GM23338 (cell line): ENCODE measurements at regions not wholly inside any gene's neighbourhood (a gene's known extent, or its start where the extent isn't known, plus 50 kb on each side); places are given as distances from the start of the nearest gene placed in this dataset.

Experiments
- ATAC-seq: fragments of 200-7000 bp; cut with Tn5 transposase; 3 replicates; pipeline ENCODE4 v1.9.1; 2020
- DNase-seq: peaks from one replicate; pipeline ENCODE4 v3.0.0-alpha.2; 2015; ENCODE audit warnings: low spot score
- H2AFZ ChIP-seq: fragments of 200-600 bp; sonication (generic); 2 replicates; pipeline ENCODE4 v1.8.0; 2016; ENCODE audit warnings: antibody characterized with exemption, mild to moderate bottlenecking, moderate library complexity
- H3F3A ChIP-seq: fragments of 200-600 bp; sonication (generic); replicated peaks from 2 replicates; pipeline ENCODE4 v1.8.0; 2017; ENCODE audit warnings: antibody characterized with exemption, mixed run types, low read depth
- H3K27ac ChIP-seq: fragments of 200-600 bp; sonication (generic); 2 replicates; pipeline ENCODE4 v1.6.1; 2016; ENCODE audit warnings: low read depth
- H3K27me3 ChIP-seq: fragments of 200-600 bp; sonication (generic); 2 replicates; pipeline ENCODE4 v1.8.0; 2016; ENCODE audit warnings: mild to moderate bottlenecking, mixed run types, moderate library complexity; ENCODE audit not compliant: insufficient read depth
- H3K36me3 ChIP-seq: fragments of 200-600 bp; sonication (generic); 2 replicates; pipeline ENCODE4 v1.8.0; 2016; ENCODE audit warnings: mild to moderate bottlenecking; ENCODE audit not compliant: insufficient read depth
- H3K4me1 ChIP-seq: fragments of 200-600 bp; sonication (generic); 2 replicates; pipeline ENCODE4 v1.8.0; 2016; ENCODE audit warnings: mild to moderate bottlenecking, moderate library complexity; ENCODE audit not compliant: insufficient read depth
- H3K4me2 ChIP-seq: fragments of 200-600 bp; sonication (generic); 2 replicates; pipeline ENCODE4 v1.7.1; 2017; ENCODE audit warnings: mixed run types
- H3K4me3 ChIP-seq: fragments of 200-600 bp; sonication (generic); 2 replicates; pipeline ENCODE4 v1.6.1; 2016; ENCODE audit warnings: mixed run types
- H3K79me2 ChIP-seq: fragments of 200-600 bp; sonication (generic); replicated peaks from 2 replicates; pipeline ENCODE4 v1.8.0; 2017; ENCODE audit warnings: mild to moderate bottlenecking; ENCODE audit not compliant: insufficient read depth
- H3K9me2 ChIP-seq: fragments of 200-600 bp; sonication (generic); 2 replicates; pipeline ENCODE4 v1.8.0; 2017; ENCODE audit not compliant: insufficient read depth
- H4K20me1 ChIP-seq: fragments of 200-600 bp; sonication (generic); replicated peaks from 2 replicates; pipeline ENCODE4 v1.8.0; 2017; ENCODE audit warnings: mild to moderate bottlenecking; ENCODE audit not compliant: insufficient read depth
- H3K27ac Mint-ChIP-seq: 2 replicates; pipeline ENCODE4 v1.8.0; 2020; ENCODE audit warnings: inconsistent platforms, mild to moderate bottlenecking, moderate library complexity, mixed read lengths
- H3K27me3 Mint-ChIP-seq: 3 replicates; pipeline ENCODE4 v1.8.0; 2022; ENCODE audit warnings: low read depth, mild to moderate bottlenecking, moderate library complexity, mixed read lengths, inconsistent platforms; ENCODE audit not compliant: insufficient read depth, poor library complexity
- H3K36me3 Mint-ChIP-seq: 3 replicates; pipeline ENCODE4 v1.8.0; 2021; ENCODE audit warnings: low read depth, mild to moderate bottlenecking, inconsistent platforms, moderate library complexity, mixed read lengths
- H3K4me1 Mint-ChIP-seq: 3 replicates; pipeline ENCODE4 v1.8.0; 2020; ENCODE audit warnings: mild to moderate bottlenecking, inconsistent platforms, mixed read lengths
- H3K4me3 Mint-ChIP-seq: 3 replicates; pipeline ENCODE4 v1.8.0; 2021; ENCODE audit warnings: moderate library complexity, mild to moderate bottlenecking, inconsistent platforms, mixed read lengths
- H3K9me3 Mint-ChIP-seq: 3 replicates; pipeline ENCODE4 v1.8.0; 2020; ENCODE audit warnings: moderate library complexity, mild to moderate bottlenecking, inconsistent platforms, mixed read lengths
- CREB1 ChIP-seq: fragments of 250-450 bp; sonication (Bioruptor Pico); IDR thresholded peaks from 2 replicates; pipeline ENCODE4 v1.5.0; 2020; ENCODE audit warnings: low read depth, mild to moderate bottlenecking, moderate library complexity
- EZH2 ChIP-seq: fragments of 200-600 bp; sonication (generic); IDR thresholded peaks from one replicate; pipeline ENCODE4 v1.8.0; 2017; ENCODE audit warnings: antibody characterized with exemption, mild to moderate bottlenecking, low read depth; ENCODE audit not compliant: unreplicated experiment
- EZH2phosphoT487 ChIP-seq: fragments of 200-600 bp; sonication (generic); IDR thresholded peaks from one replicate; pipeline ENCODE4 v1.8.1; 2018; ENCODE audit warnings: antibody characterized with exemption; ENCODE audit not compliant: unreplicated experiment
- JUNB ChIP-seq: IDR thresholded peaks from one replicate; pipeline ENCODE4 v1.6.1; 2016; ENCODE audit warnings: antibody characterized with exemption; ENCODE audit not compliant: unreplicated experiment
- NANOG ChIP-seq: IDR thresholded peaks from 2 replicates; pipeline ENCODE4 v1.6.1; 2016; ENCODE audit warnings: antibody characterized with exemption, borderline replicate concordance
- POLR2AphosphoS5 ChIP-seq: IDR thresholded peaks from 2 replicates; pipeline ENCODE4 v1.6.1; 2016; ENCODE audit warnings: antibody characterized with exemption, low read depth
- STAT1 ChIP-seq: IDR thresholded peaks from one replicate; pipeline ENCODE4 v1.6.1; 2016; ENCODE audit warnings: antibody characterized with exemption; ENCODE audit not compliant: unreplicated experiment
- ZNF114 ChIP-seq: fragments of 250-450 bp; sonication (Bioruptor Pico); IDR thresholded peaks from 2 replicates; pipeline ENCODE4 v1.5.0; 2020; ENCODE audit warnings: mild to moderate bottlenecking, moderate library complexity
- ZNF331 ChIP-seq: fragments of 250-450 bp; sonication (Bioruptor Pico); IDR thresholded peaks from 2 replicates; pipeline ENCODE4 v1.5.0; 2020; ENCODE audit warnings: low read depth, mild to moderate bottlenecking, moderate library complexity
- TF ChIP-seq, protein P1 (sequence below): IDR thresholded peaks from 2 replicates; pipeline ENCODE4 v1.6.1; 2016; ENCODE audit warnings: antibody characterized with exemption
- TF ChIP-seq, protein P2 (sequence below): fragments of 250-450 bp; sonication (Bioruptor Pico); IDR thresholded peaks from 2 replicates; pipeline ENCODE4 v1.5.0; 2020; ENCODE audit warnings: mild to moderate bottlenecking, moderate library complexity
- TF ChIP-seq, protein P3 (sequence below), 2 experiments: fragments of 200-600 bp in 1 of 2; sonication (generic) in 1 of 2; conservative IDR thresholded peaks; 2 replicates each; pipeline versions ENCODE4 v1.5.1 to v1.6.1; 2016 to 2017; ENCODE audit warnings: antibody characterized with exemption in 2 of 2, low read depth in 2 of 2, mild to moderate bottlenecking in 2 of 2, moderate library complexity in 1 of 2
- TF ChIP-seq, protein P4 (sequence below): IDR thresholded peaks from one replicate; pipeline ENCODE4 v1.6.1; 2018; ENCODE audit warnings: antibody characterized with exemption; ENCODE audit not compliant: unreplicated experiment

DNA sequence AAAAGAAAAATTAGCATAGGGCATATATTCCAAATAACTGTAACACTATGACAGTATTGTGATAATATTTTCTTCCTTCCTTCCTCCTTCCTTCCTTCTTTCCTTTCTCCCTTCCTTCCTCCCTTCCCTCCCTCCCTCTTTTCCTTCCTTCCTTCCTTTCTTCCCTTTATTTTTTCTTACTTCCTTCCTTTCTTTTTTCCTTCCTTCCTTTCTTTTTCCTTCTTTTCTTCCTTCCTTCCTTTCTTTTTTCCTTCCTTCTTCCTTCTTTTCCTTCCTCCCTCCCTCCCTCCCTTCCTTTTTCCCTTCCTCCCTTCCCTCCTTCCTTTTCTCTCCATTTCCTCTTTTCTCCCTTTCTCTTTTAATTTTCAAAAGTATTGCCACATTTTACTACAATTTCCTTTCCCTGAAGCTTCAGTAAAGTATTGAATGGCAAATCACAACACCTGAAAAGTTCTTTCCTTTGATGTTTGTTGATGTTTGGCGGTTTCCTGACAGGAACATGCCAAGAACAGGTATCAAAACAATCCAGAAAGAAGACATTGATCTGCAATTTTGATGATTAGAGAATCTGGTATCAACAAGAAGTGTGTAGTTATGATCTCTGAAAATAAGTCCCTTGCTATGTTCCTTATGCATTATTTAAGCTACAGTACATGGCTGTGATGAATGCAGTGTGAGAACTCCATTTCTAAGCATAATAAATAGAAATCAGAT, 253.1 kb upstream of the EDIL3 start:
- H3K4me2 ChIP-seq = no peak overlapping the region
- H3K27me3 ChIP-seq = no peaks in the 10 kb centered on the region
- H2AFZ ChIP-seq = no peak overlapping the region
- H3K36me3 ChIP-seq = no peaks in the 10 kb centered on the region
- Mint-ChIP-seq H3K9me3 (no peaks in the 10 kb centered on the region), H3K36me3 (no peaks in the 10 kb centered on the region), H3K27me3 (no peaks in the 10 kb centered on the region), H3K4me3 (no peak overlapping the region), H3K27ac (no peak overlapping the region), H3K4me1 (peaks cover 8% of the 10 kb centered on the region; the same call in 1 of the 3 replicates)
- no peaks in the 10 kb centered on the region for H3K79me2 ChIP-seq
- DNase-seq (no peak), ATAC-seq (no peak)
- no peaks in the 10 kb centered on the region for H3K9me2 ChIP-seq
- TF ChIP-seq NANOG = no peak
- TF ChIP-seq, protein P1, sequence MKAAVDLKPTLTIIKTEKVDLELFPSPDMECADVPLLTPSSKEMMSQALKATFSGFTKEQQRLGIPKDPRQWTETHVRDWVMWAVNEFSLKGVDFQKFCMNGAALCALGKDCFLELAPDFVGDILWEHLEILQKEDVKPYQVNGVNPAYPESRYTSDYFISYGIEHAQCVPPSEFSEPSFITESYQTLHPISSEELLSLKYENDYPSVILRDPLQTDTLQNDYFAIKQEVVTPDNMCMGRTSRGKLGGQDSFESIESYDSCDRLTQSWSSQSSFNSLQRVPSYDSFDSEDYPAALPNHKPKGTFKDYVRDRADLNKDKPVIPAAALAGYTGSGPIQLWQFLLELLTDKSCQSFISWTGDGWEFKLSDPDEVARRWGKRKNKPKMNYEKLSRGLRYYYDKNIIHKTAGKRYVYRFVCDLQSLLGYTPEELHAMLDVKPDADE = no peak
- TF ChIP-seq POLR2AphosphoS5 = no peak
- TF ChIP-seq, protein P2, sequence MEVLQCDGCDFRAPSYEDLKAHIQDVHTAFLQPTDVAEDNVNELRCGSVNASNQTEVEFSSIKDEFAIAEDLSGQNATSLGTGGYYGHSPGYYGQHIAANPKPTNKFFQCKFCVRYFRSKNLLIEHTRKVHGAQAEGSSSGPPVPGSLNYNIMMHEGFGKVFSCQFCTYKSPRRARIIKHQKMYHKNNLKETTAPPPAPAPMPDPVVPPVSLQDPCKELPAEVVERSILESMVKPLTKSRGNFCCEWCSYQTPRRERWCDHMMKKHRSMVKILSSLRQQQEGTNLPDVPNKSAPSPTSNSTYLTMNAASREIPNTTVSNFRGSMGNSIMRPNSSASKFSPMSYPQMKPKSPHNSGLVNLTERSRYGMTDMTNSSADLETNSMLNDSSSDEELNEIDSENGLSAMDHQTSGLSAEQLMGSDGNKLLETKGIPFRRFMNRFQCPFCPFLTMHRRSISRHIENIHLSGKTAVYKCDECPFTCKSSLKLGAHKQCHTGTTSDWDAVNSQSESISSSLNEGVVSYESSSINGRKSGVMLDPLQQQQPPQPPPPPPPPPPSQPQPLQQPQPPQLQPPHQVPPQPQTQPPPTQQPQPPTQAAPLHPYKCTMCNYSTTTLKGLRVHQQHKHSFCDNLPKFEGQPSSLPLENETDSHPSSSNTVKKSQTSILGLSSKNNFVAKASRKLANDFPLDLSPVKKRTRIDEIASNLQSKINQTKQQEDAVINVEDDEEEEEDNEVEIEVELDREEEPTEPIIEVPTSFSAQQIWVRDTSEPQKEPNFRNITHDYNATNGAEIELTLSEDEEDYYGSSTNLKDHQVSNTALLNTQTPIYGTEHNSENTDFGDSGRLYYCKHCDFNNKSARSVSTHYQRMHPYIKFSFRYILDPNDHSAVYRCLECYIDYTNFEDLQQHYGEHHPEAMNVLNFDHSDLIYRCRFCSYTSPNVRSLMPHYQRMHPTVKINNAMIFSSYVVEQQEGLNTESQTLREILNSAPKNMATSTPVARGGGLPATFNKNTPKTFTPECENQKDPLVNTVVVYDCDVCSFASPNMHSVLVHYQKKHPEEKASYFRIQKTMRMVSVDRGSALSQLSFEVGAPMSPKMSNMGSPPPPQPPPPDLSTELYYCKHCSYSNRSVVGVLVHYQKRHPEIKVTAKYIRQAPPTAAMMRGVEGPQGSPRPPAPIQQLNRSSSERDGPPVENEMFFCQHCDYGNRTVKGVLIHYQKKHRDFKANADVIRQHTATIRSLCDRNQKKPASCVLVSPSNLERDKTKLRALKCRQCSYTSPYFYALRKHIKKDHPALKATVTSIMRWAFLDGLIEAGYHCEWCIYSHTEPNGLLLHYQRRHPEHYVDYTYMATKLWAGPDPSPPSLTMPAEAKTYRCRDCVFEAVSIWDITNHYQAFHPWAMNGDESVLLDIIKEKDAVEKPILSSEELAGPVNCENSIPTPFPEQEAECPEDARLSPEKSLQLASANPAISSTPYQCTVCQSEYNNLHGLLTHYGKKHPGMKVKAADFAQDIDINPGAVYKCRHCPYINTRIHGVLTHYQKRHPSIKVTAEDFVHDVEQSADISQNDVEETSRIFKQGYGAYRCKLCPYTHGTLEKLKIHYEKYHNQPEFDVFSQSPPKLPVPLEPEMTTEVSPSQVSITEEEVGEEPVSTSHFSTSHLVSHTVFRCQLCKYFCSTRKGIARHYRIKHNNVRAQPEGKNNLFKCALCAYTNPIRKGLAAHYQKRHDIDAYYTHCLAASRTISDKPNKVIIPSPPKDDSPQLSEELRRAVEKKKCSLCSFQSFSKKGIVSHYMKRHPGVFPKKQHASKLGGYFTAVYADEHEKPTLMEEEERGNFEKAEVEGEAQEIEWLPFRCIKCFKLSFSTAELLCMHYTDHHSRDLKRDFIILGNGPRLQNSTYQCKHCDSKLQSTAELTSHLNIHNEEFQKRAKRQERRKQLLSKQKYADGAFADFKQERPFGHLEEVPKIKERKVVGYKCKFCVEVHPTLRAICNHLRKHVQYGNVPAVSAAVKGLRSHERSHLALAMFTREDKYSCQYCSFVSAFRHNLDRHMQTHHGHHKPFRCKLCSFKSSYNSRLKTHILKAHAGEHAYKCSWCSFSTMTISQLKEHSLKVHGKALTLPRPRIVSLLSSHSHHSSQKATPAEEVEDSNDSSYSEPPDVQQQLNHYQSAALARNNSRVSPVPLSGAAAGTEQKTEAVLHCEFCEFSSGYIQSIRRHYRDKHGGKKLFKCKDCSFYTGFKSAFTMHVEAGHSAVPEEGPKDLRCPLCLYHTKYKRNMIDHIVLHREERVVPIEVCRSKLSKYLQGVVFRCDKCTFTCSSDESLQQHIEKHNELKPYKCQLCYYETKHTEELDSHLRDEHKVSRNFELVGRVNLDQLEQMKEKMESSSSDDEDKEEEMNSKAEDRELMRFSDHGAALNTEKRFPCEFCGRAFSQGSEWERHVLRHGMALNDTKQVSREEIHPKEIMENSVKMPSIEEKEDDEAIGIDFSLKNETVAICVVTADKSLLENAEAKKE (CRISPR knock-in tag) = no peak
- TF ChIP-seq EZH2 = no peak
- TF ChIP-seq ZNF331 (CRISPR knock-in tag) = no peak
- TF ChIP-seq CREB1 (CRISPR knock-in tag) = no peak
- TF ChIP-seq, protein P3, sequence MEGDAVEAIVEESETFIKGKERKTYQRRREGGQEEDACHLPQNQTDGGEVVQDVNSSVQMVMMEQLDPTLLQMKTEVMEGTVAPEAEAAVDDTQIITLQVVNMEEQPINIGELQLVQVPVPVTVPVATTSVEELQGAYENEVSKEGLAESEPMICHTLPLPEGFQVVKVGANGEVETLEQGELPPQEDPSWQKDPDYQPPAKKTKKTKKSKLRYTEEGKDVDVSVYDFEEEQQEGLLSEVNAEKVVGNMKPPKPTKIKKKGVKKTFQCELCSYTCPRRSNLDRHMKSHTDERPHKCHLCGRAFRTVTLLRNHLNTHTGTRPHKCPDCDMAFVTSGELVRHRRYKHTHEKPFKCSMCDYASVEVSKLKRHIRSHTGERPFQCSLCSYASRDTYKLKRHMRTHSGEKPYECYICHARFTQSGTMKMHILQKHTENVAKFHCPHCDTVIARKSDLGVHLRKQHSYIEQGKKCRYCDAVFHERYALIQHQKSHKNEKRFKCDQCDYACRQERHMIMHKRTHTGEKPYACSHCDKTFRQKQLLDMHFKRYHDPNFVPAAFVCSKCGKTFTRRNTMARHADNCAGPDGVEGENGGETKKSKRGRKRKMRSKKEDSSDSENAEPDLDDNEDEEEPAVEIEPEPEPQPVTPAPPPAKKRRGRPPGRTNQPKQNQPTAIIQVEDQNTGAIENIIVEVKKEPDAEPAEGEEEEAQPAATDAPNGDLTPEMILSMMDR (conservative IDR thresholded peaks at IDR 0.05; ENCODE audit: low read depth in 2 of 2) = no peak
- TF ChIP-seq EZH2phosphoT487 = no peak
- TF ChIP-seq JUNB = no peak
- TF ChIP-seq ZNF114 (CRISPR knock-in tag) = no peak
- no peak for TF ChIP-seq STAT1
- TF ChIP-seq, protein P4, sequence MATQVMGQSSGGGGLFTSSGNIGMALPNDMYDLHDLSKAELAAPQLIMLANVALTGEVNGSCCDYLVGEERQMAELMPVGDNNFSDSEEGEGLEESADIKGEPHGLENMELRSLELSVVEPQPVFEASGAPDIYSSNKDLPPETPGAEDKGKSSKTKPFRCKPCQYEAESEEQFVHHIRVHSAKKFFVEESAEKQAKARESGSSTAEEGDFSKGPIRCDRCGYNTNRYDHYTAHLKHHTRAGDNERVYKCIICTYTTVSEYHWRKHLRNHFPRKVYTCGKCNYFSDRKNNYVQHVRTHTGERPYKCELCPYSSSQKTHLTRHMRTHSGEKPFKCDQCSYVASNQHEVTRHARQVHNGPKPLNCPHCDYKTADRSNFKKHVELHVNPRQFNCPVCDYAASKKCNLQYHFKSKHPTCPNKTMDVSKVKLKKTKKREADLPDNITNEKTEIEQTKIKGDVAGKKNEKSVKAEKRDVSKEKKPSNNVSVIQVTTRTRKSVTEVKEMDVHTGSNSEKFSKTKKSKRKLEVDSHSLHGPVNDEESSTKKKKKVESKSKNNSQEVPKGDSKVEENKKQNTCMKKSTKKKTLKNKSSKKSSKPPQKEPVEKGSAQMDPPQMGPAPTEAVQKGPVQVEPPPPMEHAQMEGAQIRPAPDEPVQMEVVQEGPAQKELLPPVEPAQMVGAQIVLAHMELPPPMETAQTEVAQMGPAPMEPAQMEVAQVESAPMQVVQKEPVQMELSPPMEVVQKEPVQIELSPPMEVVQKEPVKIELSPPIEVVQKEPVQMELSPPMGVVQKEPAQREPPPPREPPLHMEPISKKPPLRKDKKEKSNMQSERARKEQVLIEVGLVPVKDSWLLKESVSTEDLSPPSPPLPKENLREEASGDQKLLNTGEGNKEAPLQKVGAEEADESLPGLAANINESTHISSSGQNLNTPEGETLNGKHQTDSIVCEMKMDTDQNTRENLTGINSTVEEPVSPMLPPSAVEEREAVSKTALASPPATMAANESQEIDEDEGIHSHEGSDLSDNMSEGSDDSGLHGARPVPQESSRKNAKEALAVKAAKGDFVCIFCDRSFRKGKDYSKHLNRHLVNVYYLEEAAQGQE = no peak
- H3F3A ChIP-seq = no peaks in the 10 kb centered on the region
- H3K27ac ChIP-seq = no peak overlapping the region
- no peak overlapping the region for H3K4me3 ChIP-seq
- no peaks in the 10 kb centered on the region for H4K20me1 ChIP-seq
- no peaks in the 10 kb centered on the region; the same call in 1 of the 2 replicates for H3K4me1 ChIP-seq
